Smooth muscle cell (in vitro differentiated cells): ENCODE measurements at regions not wholly inside any gene's neighbourhood (a gene's known extent, or its start where the extent isn't known, plus 50 kb on each side); places are given as distances from the start of the nearest gene placed in this dataset.

Source experiments
- DNase-seq: peaks from one replicate; lab custom pipeline; 2025; ENCODE audit not compliant: unreplicated experiment; lab: John Stamatoyannopoulos, UW
- H2AFZ ChIP-seq: fragments of 200-600 bp; sonication (generic); 2 replicates; pipeline ENCODE4 v1.6.0; 2016; ENCODE audit warnings: antibody characterized with exemption, low read depth, mild to moderate bottlenecking
- H3F3A ChIP-seq: fragments of 200-600 bp; sonication (generic); 2 replicates; pipeline ENCODE4 v1.6.0; 2017; ENCODE audit warnings: antibody characterized with exemption, low read depth
- H3K27ac ChIP-seq: fragments of 200-600 bp; sonication (generic); 2 replicates; pipeline ENCODE4 v1.5.1; 2016; ENCODE audit warnings: low read depth, mild to moderate bottlenecking
- H3K27me3 ChIP-seq: fragments of 200-600 bp; sonication (generic); 2 replicates; pipeline ENCODE4 v1.6.1; 2016; ENCODE audit warnings: low read depth, mild to moderate bottlenecking
- H3K36me3 ChIP-seq: fragments of 200-600 bp; sonication (generic); 2 replicates; pipeline ENCODE4 v1.5.1; 2016; ENCODE audit warnings: low read depth
- H3K4me1 ChIP-seq: fragments of 200-600 bp; sonication (generic); 2 replicates; pipeline ENCODE4 v1.5.1; 2016; ENCODE audit warnings: low read depth
- H3K4me2 ChIP-seq: fragments of 200-600 bp; sonication (generic); 2 replicates; pipeline ENCODE4 v1.6.0; 2016; ENCODE audit warnings: mild to moderate bottlenecking
- H3K4me3 ChIP-seq: fragments of 200-600 bp; sonication (generic); 2 replicates; pipeline ENCODE4 v1.5.1; 2016; ENCODE audit warnings: mild to moderate bottlenecking
- H3K79me2 ChIP-seq: fragments of 200-600 bp; sonication (generic); 2 replicates; pipeline ENCODE4 v1.6.0; 2016; ENCODE audit warnings: low read depth, mild to moderate bottlenecking
- H3K9ac ChIP-seq: fragments of 200-600 bp; sonication (generic); 2 replicates; pipeline ENCODE4 v1.6.0; 2016; ENCODE audit warnings: low read depth
- H3K9me3 ChIP-seq: fragments of 200-600 bp; sonication (generic); replicated peaks from 2 replicates; pipeline ENCODE4 v1.5.1; 2016; ENCODE audit warnings: low read depth
- H4K20me1 ChIP-seq: fragments of 200-600 bp; sonication (generic); 2 replicates; pipeline ENCODE4 v1.6.0; 2016; ENCODE audit warnings: low read depth
- WGBS: methylation state at CpG from one replicate; pipeline ENCODE4 v1.1.7; 2016; ENCODE audit warnings: low lambda C conversion rate; 5-methylcytosine and 5-hydroxymethylcytosine counted together
- TF ChIP-seq, protein P1 (sequence below): fragments of 200-600 bp; sonication (generic); IDR thresholded peaks from 2 replicates; pipeline ENCODE4 v1.5.1; 2017; ENCODE audit warnings: borderline replicate concordance, mild to moderate bottlenecking, antibody characterized with exemption; ENCODE audit not compliant: insufficient read depth, poor library complexity, severe bottlenecking

DNA sequence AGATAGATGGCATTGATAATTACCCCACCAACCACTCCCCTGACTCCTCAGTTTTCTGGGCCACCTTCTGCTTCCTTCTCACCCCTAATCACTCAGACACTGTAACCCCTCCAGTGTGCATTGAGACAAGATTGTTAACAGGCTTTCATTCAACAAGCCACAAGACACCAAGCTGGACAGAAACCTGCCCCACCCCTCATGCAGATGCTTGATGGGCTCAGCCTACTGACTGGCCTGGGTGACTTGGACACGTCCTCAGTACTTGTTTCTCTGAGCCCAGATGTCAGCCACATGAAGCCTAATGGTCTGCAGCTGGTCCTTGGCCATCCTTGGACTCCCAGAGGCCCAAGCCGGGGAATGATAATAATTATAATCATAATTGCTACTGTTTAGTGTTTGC is 71.4 kb upstream of the SMIM23 start:
- Histone ChIP-seq H3F3A (no peaks in the 10 kb centered on the region), H3K27ac (no peak overlapping the region), H3K9ac (no peak overlapping the region), H4K20me1 (no peaks in the 10 kb centered on the region), H3K79me2 (no peaks in the 10 kb centered on the region), H3K4me2 (no peak overlapping the region), H3K9me3 (no peaks in the 10 kb centered on the region), H3K4me3 (no peak overlapping the region), H2AFZ (no peak overlapping the region), H3K36me3 (no peaks in the 10 kb centered on the region), H3K4me1 (no peaks in the 10 kb centered on the region), H3K27me3 (no peaks in the 10 kb centered on the region)
- TF ChIP-seq, protein P1, sequence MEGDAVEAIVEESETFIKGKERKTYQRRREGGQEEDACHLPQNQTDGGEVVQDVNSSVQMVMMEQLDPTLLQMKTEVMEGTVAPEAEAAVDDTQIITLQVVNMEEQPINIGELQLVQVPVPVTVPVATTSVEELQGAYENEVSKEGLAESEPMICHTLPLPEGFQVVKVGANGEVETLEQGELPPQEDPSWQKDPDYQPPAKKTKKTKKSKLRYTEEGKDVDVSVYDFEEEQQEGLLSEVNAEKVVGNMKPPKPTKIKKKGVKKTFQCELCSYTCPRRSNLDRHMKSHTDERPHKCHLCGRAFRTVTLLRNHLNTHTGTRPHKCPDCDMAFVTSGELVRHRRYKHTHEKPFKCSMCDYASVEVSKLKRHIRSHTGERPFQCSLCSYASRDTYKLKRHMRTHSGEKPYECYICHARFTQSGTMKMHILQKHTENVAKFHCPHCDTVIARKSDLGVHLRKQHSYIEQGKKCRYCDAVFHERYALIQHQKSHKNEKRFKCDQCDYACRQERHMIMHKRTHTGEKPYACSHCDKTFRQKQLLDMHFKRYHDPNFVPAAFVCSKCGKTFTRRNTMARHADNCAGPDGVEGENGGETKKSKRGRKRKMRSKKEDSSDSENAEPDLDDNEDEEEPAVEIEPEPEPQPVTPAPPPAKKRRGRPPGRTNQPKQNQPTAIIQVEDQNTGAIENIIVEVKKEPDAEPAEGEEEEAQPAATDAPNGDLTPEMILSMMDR, result no peak
- no peak for DNase-seq
- 84% methylated on average over 2 of the region's 2 CpGs for WGBS

GRCh38 chr5:171714851-171715250 is 70.8 kb upstream of the SMIM23 start:
- TF ChIP-seq, protein P1, result no peak
- no peak overlapping the region for H3K4me3 ChIP-seq
- no peak for DNase-seq
- 85% methylated on average over 1 of the region's 1 CpG for WGBS
- no peaks in the 10 kb centered on the region for H3F3A ChIP-seq
- H3K27me3 ChIP-seq, result no peaks in the 10 kb centered on the region
- no peaks in the 10 kb centered on the region for H3K4me1 ChIP-seq
- no peak overlapping the region for H2AFZ ChIP-seq
- H3K9me3 ChIP-seq, result no peaks in the 10 kb centered on the region
- no peak overlapping the region for H3K4me2 ChIP-seq
- H3K27ac ChIP-seq, result no peak overlapping the region
- no peaks in the 10 kb centered on the region for H3K36me3 ChIP-seq
- H3K79me2 ChIP-seq, result no peaks in the 10 kb centered on the region
- no peaks in the 10 kb centered on the region for H4K20me1 ChIP-seq
- H3K9ac ChIP-seq, result no peak overlapping the region

GRCh38 chr5:171715551-171715950 is 70.1 kb upstream of the SMIM23 start:
- Histone ChIP-seq H3K9me3 (no peaks in the 10 kb centered on the region), H3K27ac (no peak overlapping the region), H4K20me1 (no peaks in the 10 kb centered on the region), H2AFZ (no peak overlapping the region), H3K36me3 (no peaks in the 10 kb centered on the region), H3K4me3 (no peak overlapping the region), H3K9ac (no peak overlapping the region), H3K27me3 (no peaks in the 10 kb centered on the region), H3F3A (no peaks in the 10 kb centered on the region), H3K79me2 (no peaks in the 10 kb centered on the region), H3K4me1 (no peaks in the 10 kb centered on the region), H3K4me2 (no peak overlapping the region)
- 88% methylated on average over 4 of the region's 4 CpGs for WGBS
- no peak for DNase-seq
- TF ChIP-seq, protein P1, result no peak

- Histone ChIP-seq H3K9me3 (no peaks in the 10 kb centered on the region), H3K4me2 (no peak overlapping the region), H3K4me1 (no peaks in the 10 kb centered on the region), H3K27me3 (peaks cover 4% of the 10 kb centered on the region), H4K20me1 (no peaks in the 10 kb centered on the region), H3K4me3 (no peak overlapping the region), H3F3A (no peaks in the 10 kb centered on the region), H2AFZ (no peak overlapping the region), H3K9ac (no peak overlapping the region), H3K36me3 (no peaks in the 10 kb centered on the region), H3K79me2 (no peaks in the 10 kb centered on the region), H3K27ac (no peak overlapping the region)
- TF ChIP-seq, protein P1, result no peak
- 75% methylated on average over 6 of the region's 6 CpGs for WGBS
- no peak for DNase-seq
These were observed 65.5 kb upstream of the SMIM23 start for GRCh38 chr5:171720086-171720485.
